SH-SY5Y (cell line): ENCODE measurements at regions not wholly inside any gene's neighbourhood (a gene's known extent, or its start where the extent isn't known, plus 50 kb on each side); places are given as distances from the start of the nearest gene placed in this dataset.

ENCODE experiments used
- GATA2 ChIP-seq: IDR thresholded peaks from 2 replicates; pipeline ENCODE4 v1.6.1; 2011; ENCODE audit warnings: mild to moderate bottlenecking, low read depth, low read length
- GATA3 ChIP-seq: IDR thresholded peaks from 2 replicates; pipeline ENCODE4 v1.6.1; 2011; ENCODE audit warnings: low read depth, mild to moderate bottlenecking, low read length, moderate library complexity

DNA sequence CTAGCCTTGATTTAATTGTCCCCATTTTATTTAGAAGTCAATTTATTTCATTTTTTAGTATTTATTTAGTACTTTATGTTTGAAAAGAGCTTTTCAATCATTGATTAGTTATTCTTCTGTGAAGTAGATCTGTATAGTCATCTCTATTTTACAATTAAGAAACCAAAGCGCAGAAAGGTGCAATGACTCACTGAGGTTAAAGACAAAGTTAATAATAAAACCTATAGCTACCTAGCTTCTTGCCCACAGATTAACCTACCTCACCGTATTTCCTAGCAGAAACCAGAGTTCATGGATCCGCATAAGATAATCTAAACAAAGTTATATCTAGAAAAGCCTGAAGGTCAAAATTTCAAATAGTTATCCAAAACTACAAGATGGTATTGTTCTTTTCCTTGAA lies 176.4 kb downstream of the GRIN2B start:
- no peak for TF ChIP-seq GATA2
- TF ChIP-seq GATA3: no peak

DNA sequence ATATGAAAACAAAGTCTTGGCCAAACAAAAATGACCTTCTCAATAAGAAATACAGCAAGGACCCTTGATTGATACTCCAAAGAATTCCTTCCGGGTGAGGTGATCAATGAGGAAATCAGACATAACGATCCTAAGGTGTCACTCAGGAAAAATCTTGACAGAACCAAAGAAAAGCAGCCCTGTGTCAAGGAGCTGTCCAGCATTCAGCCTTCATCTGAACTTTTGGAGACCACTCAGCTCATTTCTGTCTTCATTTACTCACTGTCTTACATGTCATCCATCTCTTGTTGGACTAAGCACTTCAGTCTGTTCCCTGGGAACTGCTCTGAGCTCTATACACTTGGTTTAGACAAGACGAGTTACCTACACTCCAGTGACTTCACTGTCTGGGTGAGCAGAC lies 179.9 kb downstream of the GRIN2B start:
- no peak for TF ChIP-seq GATA3
- TF ChIP-seq GATA2: no peak

GRCh38 chr12:13799574-13799973 lies 181.8 kb downstream of the GRIN2B start:
- TF ChIP-seq GATA2: no peak
- TF ChIP-seq GATA3: no peak

- TF ChIP-seq GATA3 (no peak), GATA2 (no peak)
Observed at GRCh38 chr12:13798162-13798561, 183.2 kb downstream of the GRIN2B start.

DNA sequence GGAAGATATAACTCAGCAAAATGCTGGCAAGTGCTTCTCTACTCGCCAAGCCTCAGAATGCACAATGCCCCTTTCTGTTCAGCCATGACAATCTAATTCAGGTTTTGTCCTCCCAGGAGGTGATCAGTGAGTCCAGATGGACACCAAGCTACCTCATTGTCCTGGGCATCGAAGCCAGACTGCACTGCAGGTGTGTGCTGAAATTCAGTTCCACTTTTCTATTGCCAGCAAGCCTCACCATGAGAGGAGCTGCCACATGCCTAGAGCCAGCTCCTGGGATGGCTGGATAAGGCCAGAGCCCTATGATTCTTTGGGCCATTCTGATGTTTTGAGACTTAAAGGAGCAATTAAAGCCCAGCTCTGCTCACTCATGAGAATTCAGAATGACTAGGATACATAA lies 186.7 kb downstream of the GRIN2B start:
- TF ChIP-seq GATA2: no peak
- TF ChIP-seq GATA3: no peak

DNA sequence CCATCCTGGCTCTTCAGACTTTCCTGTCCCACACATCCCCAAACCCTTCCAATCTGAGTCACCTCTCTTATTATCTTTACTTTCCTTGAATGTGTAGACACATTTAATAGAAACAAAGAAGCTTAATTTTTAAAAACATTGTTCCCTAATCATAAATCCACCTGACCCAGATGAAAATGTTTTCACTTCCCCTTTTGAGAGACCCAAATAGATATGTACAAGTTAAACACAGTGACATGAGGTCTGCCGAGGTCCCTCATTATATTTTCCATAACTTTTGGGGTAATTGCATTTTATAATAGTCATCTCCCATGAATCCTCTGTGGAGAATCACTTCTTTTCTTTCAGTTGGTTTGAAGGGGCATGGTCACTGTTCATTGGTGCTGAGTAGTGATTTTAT lies 191.1 kb downstream of the GRIN2B start:
- no peak for TF ChIP-seq GATA3
- TF ChIP-seq GATA2: no peak

GRCh38 chr12:13788626-13789025 lies 192.8 kb downstream of the GRIN2B start:
- TF ChIP-seq GATA2 (no peak), GATA3 (no peak)

GRCh38 chr12:13786646-13787045 lies 194.8 kb downstream of the GRIN2B start:
- TF ChIP-seq GATA2 (no peak), GATA3 (no peak)

- TF ChIP-seq GATA3: no peak
- no peak for TF ChIP-seq GATA2
Observed at GRCh38 chr12:13784504-13784903, 196.9 kb downstream of the GRIN2B start.

- TF ChIP-seq GATA3 (no peak), GATA2 (no peak)
Observed at GRCh38 chr12:13780453-13780852, 200.9 kb downstream of the GRIN2B start.

GRCh38 chr12:13777374-13777773 lies 204.0 kb downstream of the GRIN2B start:
- TF ChIP-seq GATA3 (no peak), GATA2 (no peak)

- TF ChIP-seq GATA2: no peak
- no peak for TF ChIP-seq GATA3
Observed at GRCh38 chr12:13772264-13772663, 209.1 kb downstream of the GRIN2B start.

- TF ChIP-seq GATA3 (no peak), GATA2 (no peak)
Observed at GRCh38 chr12:13770576-13770975, 210.8 kb downstream of the GRIN2B start.

- TF ChIP-seq GATA2: no peak
- TF ChIP-seq GATA3: no peak
Observed at GRCh38 chr12:13769966-13770365, 211.4 kb downstream of the GRIN2B start.

DNA sequence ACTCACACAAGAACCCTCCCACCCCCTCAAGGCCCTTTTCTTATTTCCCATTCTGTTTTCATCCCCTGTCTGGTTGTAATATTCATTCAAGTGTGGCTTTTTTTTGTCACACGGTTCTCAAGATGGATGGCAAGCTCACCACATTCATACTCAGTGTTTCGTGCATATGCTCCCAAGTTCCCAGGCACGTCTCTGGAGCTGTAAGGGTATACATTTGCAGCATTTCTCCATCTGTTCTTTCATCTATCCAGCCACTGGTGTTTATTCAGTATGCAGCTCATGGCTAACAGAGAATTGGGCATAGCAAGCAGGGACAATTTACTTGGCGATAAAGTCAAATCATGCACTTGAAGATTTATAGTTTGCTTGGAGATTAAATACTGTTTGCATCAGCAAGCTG lies 212.1 kb downstream of the GRIN2B start:
- TF ChIP-seq GATA3 (no peak), GATA2 (no peak)

- TF ChIP-seq GATA3 (no peak), GATA2 (no peak)
Observed at GRCh38 chr12:13764748-13765147, 216.7 kb downstream of the GRIN2B start.

- no peak for TF ChIP-seq GATA2
- TF ChIP-seq GATA3: no peak
Observed at GRCh38 chr12:13749389-13749788, 232.0 kb downstream of the GRIN2B start.
